ENCODE measurements at regions not wholly inside any gene's neighbourhood (a gene's known extent, or its start where the extent isn't known, plus 50 kb on each side); places are given as distances from the start of the nearest gene placed in this dataset.
A peak's percentile ranks its signal among the peaks of the same experiment; 100 is the strongest.

GRCh38 chr16:59192551-59193199 lies 458.6 kb upstream of the GOT2 start:
- TF ChIP-seq CTCF (conservative IDR thresholded peaks at IDR 0.05; ENCODE audit: low read depth, low read length): 0 out of 2 replicates have a peak, but pooled peaks have one; percentile 18
- TF ChIP-seq EZH2 (IDR thresholded peaks at IDR 0.05; ENCODE audit: low read length, unreplicated experiment): no peak

Data from PC-3 (cell line).